ENCODE measurements at regions not wholly inside any gene's neighbourhood (a gene's known extent, or its start where the extent isn't known, plus 50 kb on each side); places are given as distances from the start of the nearest gene placed in this dataset.

GRCh38 chr7:69189406-69189805 is 408.9 kb upstream of the AUTS2 start:
- Histone ChIP-seq H3K9ac (ENCODE audit: low read length) (no peak overlapping the region), H4K20me1 (ENCODE audit: low read length) (no peaks in the 10 kb centered on the region), H2AFZ (ENCODE audit: low read length) (no peak overlapping the region), H3K4me1 (ENCODE audit: insufficient read depth, low read length) (no peaks in the 10 kb centered on the region), H3F3A (ENCODE audit: low read length, unreplicated experiment) (no peaks in the 10 kb centered on the region), H3K9me2 (replicated peaks; ENCODE audit: low read length) (no peaks in the 10 kb centered on the region), H3K27me3 (ENCODE audit: low read length) (no peaks in the 10 kb centered on the region), H3K27ac (ENCODE audit: low read length) (no peak overlapping the region), H3K4me3 (ENCODE audit: low read length) (no peak overlapping the region), H3K9me3 (ENCODE audit: low read length) (no peaks in the 10 kb centered on the region), H3K4me2 (ENCODE audit: low read length) (no peak overlapping the region), H3K36me3 (ENCODE audit: low read depth, low read length) (no peaks in the 10 kb centered on the region), H3K79me2 (ENCODE audit: low read length) (no peaks in the 10 kb centered on the region)
- intact Hi-C loops (cut with micrococcal nuclease): no loop called here
- no peak for DNase-seq
- ChIA-PET POLR2A (ENCODE audit: unreplicated experiment) (no interaction called here), CTCF (no interaction called here)
- TF ChIP-seq EZH2 (IDR thresholded peaks at IDR 0.05; ENCODE audit: low read length, unreplicated experiment) (no peak), CTCF (conservative IDR thresholded peaks at IDR 0.05; ENCODE audit: low read depth, low read length) (no peak), EZH2phosphoT487 (IDR thresholded peaks at IDR 0.05; ENCODE audit: borderline replicate concordance, low read length) (no peak)
- no peak for ATAC-seq
- BruUV-seq (replicated peaks): no TSS peak

DNA sequence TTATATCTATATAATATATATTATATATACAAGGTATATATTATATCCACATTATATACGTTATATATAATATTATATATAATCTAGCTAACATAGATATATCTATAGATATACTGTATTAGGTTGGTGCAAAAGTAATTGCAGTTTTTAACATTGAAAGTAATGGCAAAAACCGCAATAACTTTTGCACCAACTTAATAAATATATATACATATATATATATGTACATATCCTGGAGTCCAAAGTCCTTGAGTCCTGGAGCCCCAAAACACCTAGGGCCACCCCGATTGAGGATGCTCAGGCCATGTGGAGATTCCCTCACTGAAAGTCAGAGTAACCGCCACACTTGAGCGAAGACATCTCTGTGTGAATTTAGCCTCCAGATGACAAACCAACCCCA is 408.2 kb upstream of the AUTS2 start:
- Histone ChIP-seq H2AFZ (ENCODE audit: low read length) (no peak overlapping the region), H3K36me3 (ENCODE audit: low read depth, low read length) (no peaks in the 10 kb centered on the region), H3K9me2 (replicated peaks; ENCODE audit: low read length) (no peaks in the 10 kb centered on the region), H4K20me1 (ENCODE audit: low read length) (no peaks in the 10 kb centered on the region), H3K9me3 (ENCODE audit: low read length) (no peaks in the 10 kb centered on the region), H3K9ac (ENCODE audit: low read length) (no peak overlapping the region), H3K4me1 (ENCODE audit: insufficient read depth, low read length) (no peaks in the 10 kb centered on the region), H3K4me2 (ENCODE audit: low read length) (no peak overlapping the region), H3F3A (ENCODE audit: low read length, unreplicated experiment) (no peaks in the 10 kb centered on the region), H3K4me3 (ENCODE audit: low read length) (no peak overlapping the region), H3K27me3 (ENCODE audit: low read length) (no peaks in the 10 kb centered on the region), H3K27ac (ENCODE audit: low read length) (no peak overlapping the region), H3K79me2 (ENCODE audit: low read length) (no peaks in the 10 kb centered on the region)
- TF ChIP-seq EZH2 (IDR thresholded peaks at IDR 0.05; ENCODE audit: low read length, unreplicated experiment) (no peak), CTCF (conservative IDR thresholded peaks at IDR 0.05; ENCODE audit: low read depth, low read length) (no peak), EZH2phosphoT487 (IDR thresholded peaks at IDR 0.05; ENCODE audit: borderline replicate concordance, low read length) (no peak)
- BruUV-seq (replicated peaks): no TSS peak
- intact Hi-C loops (cut with micrococcal nuclease): no loop called here
- no peak for DNase-seq
- ATAC-seq: no peak
- CTCF ChIA-PET: no interaction called here
- POLR2A ChIA-PET (ENCODE audit: unreplicated experiment): no interaction called here

- POLR2A ChIA-PET (ENCODE audit: unreplicated experiment): no interaction called here
These were observed 407.5 kb upstream of the AUTS2 start for GRCh38 chr7:69190763-69191162.

More at GRCh38 chr7:69190763-69191162, 407.5 kb upstream of the AUTS2 start:
- no peak overlapping the region for H3K9ac ChIP-seq (ENCODE audit: low read length)
- H3K9me2 ChIP-seq (replicated peaks; ENCODE audit: low read length): no peaks in the 10 kb centered on the region
- no peaks in the 10 kb centered on the region for H4K20me1 ChIP-seq (ENCODE audit: low read length)
- H3K27ac ChIP-seq (ENCODE audit: low read length): no peak overlapping the region
- H3F3A ChIP-seq (ENCODE audit: low read length, unreplicated experiment): no peaks in the 10 kb centered on the region
- intact Hi-C loops (cut with micrococcal nuclease): no loop called here
- H3K9me3 ChIP-seq (ENCODE audit: low read length): no peaks in the 10 kb centered on the region
- DNase-seq (no peak), ATAC-seq (no peak)
- CTCF ChIA-PET: no interaction called here
- BruUV-seq (replicated peaks): no TSS peak
- no peak overlapping the region for H3K4me2 ChIP-seq (ENCODE audit: low read length)
- H3K27me3 ChIP-seq (ENCODE audit: low read length): no peaks in the 10 kb centered on the region
- no peak for TF ChIP-seq EZH2 (IDR thresholded peaks at IDR 0.05; ENCODE audit: low read length, unreplicated experiment)
- no peak for TF ChIP-seq EZH2phosphoT487 (IDR thresholded peaks at IDR 0.05; ENCODE audit: borderline replicate concordance, low read length)
- TF ChIP-seq CTCF (conservative IDR thresholded peaks at IDR 0.05; ENCODE audit: low read depth, low read length): no peak
- H3K4me3 ChIP-seq (ENCODE audit: low read length): no peak overlapping the region
- H3K4me1 ChIP-seq (ENCODE audit: insufficient read depth, low read length): no peaks in the 10 kb centered on the region
- no peaks in the 10 kb centered on the region for H3K36me3 ChIP-seq (ENCODE audit: low read depth, low read length)
- no peak overlapping the region for H2AFZ ChIP-seq (ENCODE audit: low read length)
- H3K79me2 ChIP-seq (ENCODE audit: low read length): no peaks in the 10 kb centered on the region
